CD4-positive, alpha-beta T cell (primary cell): ENCODE measurements at regions not wholly inside any gene's neighbourhood (a gene's known extent, or its start where the extent isn't known, plus 50 kb on each side); places are given as distances from the start of the nearest gene placed in this dataset.

Experiments used
- ATAC-seq: fragments of 200-7000 bp; cut with Tn5 transposase; one replicate; pipeline ENCODE4 v1.10.0; 2022; ENCODE audit warnings: mild to moderate bottlenecking; ENCODE audit not compliant: poor library complexity
- CTCF ChIA-PET: fragments of 350-600 bp; sonication (Branson Sonifier 250); formaldehyde crosslinking; loops from one replicate; lab custom pipeline; 2021; ENCODE audit warnings: antibody characterized with exemption, inconsistent platforms; lab: Charles Lee
- POLR2A ChIA-PET: fragments of 350-600 bp; sonication (Branson Sonifier 250); formaldehyde crosslinking; loops from one replicate; lab custom pipeline; 2021; ENCODE audit warnings: antibody characterized with exemption, inconsistent platforms; lab: Charles Lee
- DNase-seq, 14 experiments: peaks; one replicate each; pipeline ENCODE4 v3.0.0-alpha.2; 2013 to 2020; ENCODE audit warnings: mixed read lengths in 2 of 14
- H3K27ac ChIP-seq, 2 donors: one replicate each; pipeline versions ENCODE4 v1.5.1 to v1.7.0; 2013; ENCODE audit warnings: low read length in 2 of 2, low read depth in 1 of 2, mild to moderate bottlenecking in 1 of 2
- H3K27me3 ChIP-seq, 2 experiments: 1 replicate in 1 of 2; 2 replicates in 1 of 2; pipeline versions ENCODE4 v1.6.1 to v1.7.0; 2013; ENCODE audit warnings: low read length in 2 of 2, control low read depth in 1 of 2, mild to moderate bottlenecking in 1 of 2, moderate library complexity in 1 of 2; ENCODE audit not compliant: insufficient read depth in 2 of 2, control insufficient read depth in 1 of 2
- H3K36me3 ChIP-seq: one replicate; pipeline ENCODE4 v1.6.1; 2013; ENCODE audit warnings: low read length, control low read depth; ENCODE audit not compliant: insufficient read depth
- H3K4me1 ChIP-seq: one replicate; pipeline ENCODE4 v1.6.1; 2013; ENCODE audit warnings: low read length, control low read depth; ENCODE audit not compliant: insufficient read depth
- H3K4me3 ChIP-seq: one replicate; pipeline ENCODE4 v1.5.1; 2013; ENCODE audit warnings: mild to moderate bottlenecking, low read length, moderate library complexity
- H3K9me3 ChIP-seq, 2 experiments: 1 replicate in 1 of 2; 2 replicates in 1 of 2; pipeline versions ENCODE4 v1.6.1 to v1.7.0; 2013; ENCODE audit warnings: low read length in 2 of 2, mild to moderate bottlenecking in 2 of 2, control low read depth in 1 of 2, moderate library complexity in 1 of 2; ENCODE audit not compliant: control insufficient read depth in 1 of 2, insufficient read depth in 1 of 2
- H3K27ac Mint-ChIP-seq: one replicate; pipeline ENCODE4 v1.8.0; 2020; ENCODE audit warnings: mixed read lengths
- H3K27me3 Mint-ChIP-seq: one replicate; pipeline ENCODE4 v1.8.0; 2021; ENCODE audit warnings: mixed read lengths
- H3K36me3 Mint-ChIP-seq: one replicate; pipeline ENCODE4 v1.8.0; 2021; ENCODE audit warnings: low read depth, mixed read lengths
- H3K4me1 Mint-ChIP-seq: one replicate; pipeline ENCODE4 v1.8.0; 2021; ENCODE audit warnings: low read depth, mixed read lengths
- H3K4me3 Mint-ChIP-seq: one replicate; pipeline ENCODE4 v1.8.0; 2020; ENCODE audit warnings: mild to moderate bottlenecking, mixed read lengths
- H3K9me3 Mint-ChIP-seq: one replicate; pipeline ENCODE4 v1.8.0; 2020; ENCODE audit warnings: mixed read lengths
- intact Hi-C, 2 experiments: fragments of 100-400 bp; cut with DNase I in 1 of 2; cut with micrococcal nuclease in 1 of 2; formaldehyde crosslinking; loops; one replicate each; pipeline versions ENCODE4 v1.15.1 to v1.9.0; 2023 to 2025; cut with DNase I, micrococcal nuclease
- TF ChIP-seq, protein P1 (sequence below): fragments of 200-600 bp; IDR thresholded peaks from one replicate; pipeline ENCODE4 v1.8.0; 2022; ENCODE audit warnings: antibody characterized with exemption, mild to moderate bottlenecking

DNA sequence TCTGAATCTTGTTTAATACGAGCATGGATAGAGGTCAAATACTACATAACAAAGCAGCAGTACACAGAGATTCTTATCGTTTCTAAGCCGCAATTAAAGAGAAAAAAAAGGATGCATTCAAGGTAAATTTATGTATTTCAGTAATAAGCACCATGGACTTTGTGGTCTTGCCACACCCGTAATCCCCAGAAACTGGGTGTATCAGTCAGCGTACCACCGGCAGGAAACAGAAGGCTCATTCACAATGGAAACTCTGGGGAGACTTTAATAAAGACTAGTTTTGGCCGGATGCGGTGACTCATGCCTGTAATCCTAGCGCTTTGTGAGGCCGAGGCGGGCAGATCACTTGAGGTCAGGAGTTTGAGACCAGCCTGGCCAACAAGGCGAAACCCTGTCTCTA, 81.9 kb upstream of the ZNF280D start:
- no peak overlapping the region for H3K4me3 Mint-ChIP-seq
- CTCF ChIA-PET: no interaction called here
- TF ChIP-seq, protein P1, sequence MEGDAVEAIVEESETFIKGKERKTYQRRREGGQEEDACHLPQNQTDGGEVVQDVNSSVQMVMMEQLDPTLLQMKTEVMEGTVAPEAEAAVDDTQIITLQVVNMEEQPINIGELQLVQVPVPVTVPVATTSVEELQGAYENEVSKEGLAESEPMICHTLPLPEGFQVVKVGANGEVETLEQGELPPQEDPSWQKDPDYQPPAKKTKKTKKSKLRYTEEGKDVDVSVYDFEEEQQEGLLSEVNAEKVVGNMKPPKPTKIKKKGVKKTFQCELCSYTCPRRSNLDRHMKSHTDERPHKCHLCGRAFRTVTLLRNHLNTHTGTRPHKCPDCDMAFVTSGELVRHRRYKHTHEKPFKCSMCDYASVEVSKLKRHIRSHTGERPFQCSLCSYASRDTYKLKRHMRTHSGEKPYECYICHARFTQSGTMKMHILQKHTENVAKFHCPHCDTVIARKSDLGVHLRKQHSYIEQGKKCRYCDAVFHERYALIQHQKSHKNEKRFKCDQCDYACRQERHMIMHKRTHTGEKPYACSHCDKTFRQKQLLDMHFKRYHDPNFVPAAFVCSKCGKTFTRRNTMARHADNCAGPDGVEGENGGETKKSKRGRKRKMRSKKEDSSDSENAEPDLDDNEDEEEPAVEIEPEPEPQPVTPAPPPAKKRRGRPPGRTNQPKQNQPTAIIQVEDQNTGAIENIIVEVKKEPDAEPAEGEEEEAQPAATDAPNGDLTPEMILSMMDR: no peak

DNA sequence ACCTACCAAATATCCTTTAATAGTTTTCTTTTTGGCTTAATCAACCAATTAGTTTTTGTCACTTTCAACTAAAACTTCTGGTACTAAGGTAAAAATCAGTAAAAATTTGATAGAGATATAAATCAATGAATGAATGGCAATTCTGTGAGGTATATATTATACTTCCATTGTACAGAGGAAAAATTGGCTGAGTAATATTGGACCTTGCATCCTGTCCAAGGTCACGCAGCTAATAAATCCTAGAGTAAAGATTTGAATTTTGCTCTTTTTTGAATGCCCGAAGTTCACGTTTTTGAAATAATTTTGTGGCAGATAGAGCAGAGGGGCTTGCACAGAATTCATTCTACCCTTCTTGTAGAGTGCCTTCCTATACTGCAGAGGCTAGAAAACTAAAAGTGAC, 81.1 kb upstream of the ZNF280D start:
- ChIA-PET POLR2A (no interaction called here), CTCF (no interaction called here)
- no peak for DNase-seq
- Histone ChIP-seq H3K4me1 (peaks cover 4% of the 10 kb centered on the region), H3K4me3 (no peak overlapping the region), H3K36me3 (no peaks in the 10 kb centered on the region), H3K27me3 (no peaks in the 10 kb centered on the region), H3K27ac (no peak overlapping the region), H3K9me3 (no peaks in the 10 kb centered on the region)
- no peaks in the 10 kb centered on the region for H3K4me1 Mint-ChIP-seq
- no peaks in the 10 kb centered on the region for H3K27me3 Mint-ChIP-seq
- no peak for ATAC-seq
- intact Hi-C loops: no loop called here
- no peak overlapping the region for H3K27ac Mint-ChIP-seq
- no peaks in the 10 kb centered on the region for H3K36me3 Mint-ChIP-seq
- H3K9me3 Mint-ChIP-seq: no peaks in the 10 kb centered on the region
- no peak overlapping the region for H3K4me3 Mint-ChIP-seq
- TF ChIP-seq, protein P1: no peak

More for the DNA sequence above, 81.9 kb upstream of the ZNF280D start:
- Histone ChIP-seq H3K4me3 (no peak overlapping the region), H3K9me3 (no peaks in the 10 kb centered on the region), H3K27me3 (no peaks in the 10 kb centered on the region), H3K27ac (no peak overlapping the region), H3K36me3 (no peaks in the 10 kb centered on the region), H3K4me1 (peaks cover 4% of the 10 kb centered on the region)
- no peaks in the 10 kb centered on the region for H3K36me3 Mint-ChIP-seq
- intact Hi-C loops: no loop called here
- no peaks in the 10 kb centered on the region for H3K9me3 Mint-ChIP-seq
- POLR2A ChIA-PET: no interaction called here
- no peaks in the 10 kb centered on the region for H3K4me1 Mint-ChIP-seq
- DNase-seq (peak in 1 of 14 experiments; percentile 27), ATAC-seq (no peak)
- H3K27me3 Mint-ChIP-seq: no peaks in the 10 kb centered on the region
- H3K27ac Mint-ChIP-seq: no peak overlapping the region

DNA sequence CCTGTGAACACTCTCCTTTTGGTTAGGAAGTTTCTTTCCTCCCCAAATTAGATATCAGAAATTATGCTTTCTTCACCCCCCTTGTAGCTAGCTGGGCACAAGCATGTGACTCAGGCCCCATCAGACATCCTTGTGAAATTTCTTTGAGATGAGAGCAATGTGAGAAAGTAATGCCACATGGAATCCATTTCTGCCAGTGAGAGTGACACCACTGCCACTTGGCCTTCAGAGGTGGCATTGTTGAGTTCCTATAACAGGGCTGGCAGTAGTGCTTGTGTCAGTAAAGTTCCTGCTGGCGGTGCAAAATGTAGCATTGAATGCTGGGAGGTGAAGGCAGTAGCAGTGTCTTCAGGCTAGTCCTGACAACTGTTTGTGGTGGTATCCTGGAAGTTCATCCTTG, 80.7 kb upstream of the ZNF280D start:
- H3K36me3 ChIP-seq: no peaks in the 10 kb centered on the region
- H3K36me3 Mint-ChIP-seq: no peaks in the 10 kb centered on the region
- intact Hi-C loops: no loop called here
- TF ChIP-seq, protein P1: no peak
- no peak overlapping the region for H3K4me3 ChIP-seq
- POLR2A ChIA-PET: no interaction called here
- H3K27me3 ChIP-seq: no peaks in the 10 kb centered on the region
- CTCF ChIA-PET: no interaction called here
- no peaks in the 10 kb centered on the region for H3K4me1 Mint-ChIP-seq
- H3K4me1 ChIP-seq: peaks cover 4% of the 10 kb centered on the region
- H3K9me3 Mint-ChIP-seq: peaks cover 1% of the 10 kb centered on the region
- H3K27me3 Mint-ChIP-seq: no peaks in the 10 kb centered on the region
- H3K9me3 ChIP-seq: peaks cover 0 to 1% of the 10 kb centered on the region in 2 experiments
- no peak overlapping the region for H3K27ac Mint-ChIP-seq
- H3K27ac ChIP-seq: no peak overlapping the region
- ATAC-seq (no peak), DNase-seq (no peak)
- H3K4me3 Mint-ChIP-seq: no peak overlapping the region
